Fibroblast of skin of right quadriceps (primary cell): ENCODE measurements at regions not wholly inside any gene's neighbourhood (a gene's known extent, or its start where the extent isn't known, plus 50 kb on each side); places are given as distances from the start of the nearest gene placed in this dataset.

Experiments used
- DNase-seq: peaks from one replicate; pipeline ENCODE4 v3.0.0-alpha.2; 2013

DNA sequence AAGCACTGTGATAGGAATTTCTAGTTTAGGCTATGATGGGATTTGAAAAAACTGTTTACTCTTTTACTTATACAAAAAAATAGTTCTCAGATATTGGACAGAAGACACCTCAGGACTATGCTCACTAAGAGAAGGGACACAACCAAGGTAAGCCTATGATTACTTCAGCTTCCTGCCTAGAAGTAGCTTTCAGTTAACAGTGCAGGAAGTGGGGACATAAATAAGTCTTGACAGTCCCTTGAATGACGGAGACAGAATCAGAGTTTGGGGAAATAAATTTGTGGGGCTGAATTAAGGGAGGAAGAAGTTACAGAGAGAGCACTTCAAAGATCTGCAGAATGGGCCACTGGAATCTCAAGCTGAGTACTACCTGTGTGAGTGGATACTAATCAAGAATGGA is 53.8 kb upstream of the OLFM3 start:
- no peak for DNase-seq

- DNase-seq: no peak
These were observed 51.0 kb upstream of the OLFM3 start for GRCh38 chr1:102047724-102048123.
